ENCODE measurements at regions not wholly inside any gene's neighbourhood (a gene's known extent, or its start where the extent isn't known, plus 50 kb on each side); places are given as distances from the start of the nearest gene placed in this dataset.

GRCh38 chr14:101134161-101134631 lies 230.7 kb upstream of the RTL1 start:
- TF ChIP-seq CTCF (IDR thresholded peaks at IDR 0.05): no peak
- no peak for TF ChIP-seq POLR2A (IDR thresholded peaks at IDR 0.05)
